NCI-H1694 (cell line): ENCODE measurements at regions not wholly inside any gene's neighbourhood (a gene's known extent, or its start where the extent isn't known, plus 50 kb on each side); places are given as distances from the start of the nearest gene placed in this dataset.

Source experiments
- DNase-seq: peaks from one replicate; lab custom pipeline; 2025; lab: John Stamatoyannopoulos, UW

GRCh38 chr5:107263387-107264018 lies 407.2 kb downstream of the EFNA5 start:
- no peak for DNase-seq

GRCh38 chr5:107257885-107258520 lies 412.7 kb downstream of the EFNA5 start:
- no peak for DNase-seq

DNA sequence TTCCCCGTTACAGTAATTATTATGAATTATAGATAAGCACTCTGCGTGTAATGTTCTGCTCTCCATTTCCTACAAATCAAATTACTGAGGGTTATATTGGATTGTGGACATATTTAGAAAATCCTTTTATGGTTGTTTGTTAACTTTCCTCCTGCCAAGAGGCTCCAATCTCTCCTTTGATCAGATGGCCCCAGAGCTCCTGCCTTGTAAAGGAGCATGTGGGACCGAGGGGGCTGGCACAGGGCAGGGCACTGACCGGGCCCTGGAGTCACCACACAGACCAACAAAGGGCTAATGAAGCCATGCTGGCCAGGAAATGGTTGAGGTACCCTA lies 415.9 kb downstream of the EFNA5 start:
- no peak for DNase-seq

- DNase-seq = no peak
These were observed 416.4 kb downstream of the EFNA5 start for GRCh38 chr5:107254214-107254901.

- no peak for DNase-seq
These were observed 417.5 kb downstream of the EFNA5 start for GRCh38 chr5:107253246-107253645.

DNA sequence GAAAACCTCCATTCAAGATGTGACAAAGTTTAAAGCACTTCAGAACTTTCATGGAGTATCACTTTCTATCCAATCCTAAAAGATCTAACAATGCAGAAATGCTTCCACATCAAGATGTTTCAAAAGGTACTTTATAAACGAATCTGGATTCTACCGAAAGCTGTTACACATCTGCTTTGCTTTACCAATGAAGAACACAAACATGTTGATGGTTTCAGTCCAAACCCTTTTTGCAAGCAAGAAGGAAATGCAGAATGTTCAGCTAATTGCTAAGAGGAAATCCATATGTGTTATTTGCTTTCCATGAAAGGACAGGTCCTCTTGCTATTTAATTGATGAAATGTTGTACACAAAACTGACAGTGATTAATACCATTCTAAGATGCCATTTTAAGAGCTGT lies 419.6 kb downstream of the EFNA5 start:
- DNase-seq = no peak

DNA sequence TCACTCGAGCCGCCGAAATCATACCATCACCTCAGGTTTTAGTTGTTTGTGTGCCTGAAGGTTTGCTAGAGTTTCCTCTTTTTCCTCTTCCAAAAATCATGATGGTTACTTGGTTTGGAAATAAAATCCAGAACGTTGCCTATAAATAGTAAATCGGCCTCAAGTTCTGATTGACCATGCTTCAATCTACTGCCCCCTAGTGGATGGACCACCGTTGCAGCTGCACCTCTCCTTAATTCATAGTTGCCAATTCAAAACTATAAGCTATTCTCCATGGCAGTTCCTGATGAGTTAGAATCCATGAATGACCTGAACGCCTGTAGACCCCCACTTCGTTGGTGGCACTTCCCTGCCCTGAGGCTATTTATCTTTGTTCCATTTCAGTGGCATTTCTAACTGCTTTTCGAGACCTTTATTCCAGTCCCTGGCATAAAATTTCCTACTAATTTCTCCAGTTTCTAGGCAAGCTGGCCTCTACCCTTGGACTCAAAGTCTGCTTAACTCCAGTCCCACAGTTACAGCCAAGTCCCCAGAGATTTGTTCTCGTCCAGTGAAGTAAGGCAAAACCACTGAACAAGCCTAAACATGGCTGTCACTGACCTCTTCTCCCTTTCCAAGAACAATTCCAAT lies 422.6 kb downstream of the EFNA5 start:
- peak; percentile 61 for DNase-seq

DNA sequence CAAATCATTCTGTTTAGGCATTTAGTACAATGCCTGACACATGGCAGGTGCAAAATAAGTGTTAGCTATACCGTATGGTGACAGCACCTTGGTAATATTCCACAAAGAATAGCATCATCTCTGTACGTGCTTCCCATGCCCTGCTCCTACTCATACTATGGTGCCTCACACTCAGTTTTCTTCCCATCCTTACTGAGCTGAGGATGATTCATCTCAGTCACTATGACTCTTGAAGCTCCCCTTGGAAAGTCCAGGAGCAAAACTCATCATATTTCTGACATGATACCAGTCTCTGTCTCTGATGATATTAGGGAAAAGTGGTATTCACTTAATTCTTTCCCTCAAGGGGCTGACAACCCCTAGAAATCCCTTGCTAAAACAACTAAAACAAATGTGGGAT lies 423.3 kb downstream of the EFNA5 start:
- no peak for DNase-seq

GRCh38 chr5:107243220-107243579 lies 427.5 kb downstream of the EFNA5 start:
- no peak for DNase-seq

DNA sequence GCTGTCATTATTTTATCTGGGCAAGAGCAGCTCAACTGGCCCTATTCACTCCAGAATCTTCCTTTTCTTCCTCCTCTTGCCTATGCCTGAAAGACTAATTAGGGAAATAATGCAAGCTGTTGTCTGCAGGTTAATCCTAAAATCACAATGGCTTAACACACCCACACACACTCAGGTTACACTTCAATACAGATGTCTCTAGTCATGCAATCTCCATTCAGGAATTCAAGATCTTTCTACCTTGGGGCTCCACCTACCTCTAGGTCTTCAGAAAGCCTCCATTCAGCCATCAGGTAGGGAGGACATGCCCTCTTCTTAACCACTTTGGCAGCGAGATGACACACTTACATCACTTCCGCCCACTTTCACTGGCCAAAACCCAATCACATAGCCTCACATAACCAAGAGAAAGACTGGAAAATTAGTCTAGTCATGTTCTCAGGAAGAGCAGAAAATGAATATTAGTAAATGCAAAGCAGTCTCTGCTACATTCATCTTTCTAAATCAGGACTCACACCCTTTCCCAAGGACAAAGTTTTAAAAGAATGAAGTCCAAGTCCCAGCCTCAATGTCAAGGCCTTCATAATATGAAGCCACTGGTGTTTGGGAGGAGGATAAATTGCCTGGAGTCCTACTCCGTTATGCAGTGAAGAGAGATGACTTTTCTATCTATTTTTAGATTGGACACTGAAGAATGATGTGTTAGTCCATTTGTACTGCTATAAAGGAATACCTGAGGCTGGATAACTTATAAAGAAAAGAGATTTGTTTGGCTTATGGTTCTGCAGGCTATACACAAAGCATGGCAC lies 428.1 kb downstream of the EFNA5 start:
- DNase-seq = no peak

DNA sequence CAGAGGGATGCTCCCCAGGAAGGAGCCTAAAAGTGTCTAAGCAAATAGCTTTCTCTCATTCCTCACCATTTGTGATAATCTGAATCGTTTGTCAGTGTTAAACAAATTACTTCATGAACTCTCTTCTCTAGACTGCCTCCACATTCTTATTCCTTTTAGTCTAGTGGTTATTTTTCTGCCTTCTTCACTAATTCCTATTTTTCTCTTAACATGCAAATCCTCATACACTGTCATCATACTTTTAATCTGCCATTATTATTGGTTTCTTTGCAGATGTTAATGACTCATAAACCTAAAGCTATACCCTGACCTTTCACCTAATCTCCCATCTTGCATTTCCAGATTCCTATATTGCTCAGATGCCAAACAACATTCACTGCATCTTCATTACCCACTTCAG lies 428.9 kb downstream of the EFNA5 start:
- DNase-seq = no peak

GRCh38 chr5:107235167-107235566 lies 435.6 kb downstream of the EFNA5 start:
- no peak for DNase-seq

GRCh38 chr5:107232788-107233187 lies 437.9 kb downstream of the EFNA5 start:
- DNase-seq = no peak

GRCh38 chr5:107232293-107232692 lies 438.4 kb downstream of the EFNA5 start:
- no peak for DNase-seq

- DNase-seq = no peak
These were observed 439.5 kb downstream of the EFNA5 start for GRCh38 chr5:107231191-107231590.

- DNase-seq = no peak
These were observed 440.4 kb downstream of the EFNA5 start for GRCh38 chr5:107230367-107230766.

DNA sequence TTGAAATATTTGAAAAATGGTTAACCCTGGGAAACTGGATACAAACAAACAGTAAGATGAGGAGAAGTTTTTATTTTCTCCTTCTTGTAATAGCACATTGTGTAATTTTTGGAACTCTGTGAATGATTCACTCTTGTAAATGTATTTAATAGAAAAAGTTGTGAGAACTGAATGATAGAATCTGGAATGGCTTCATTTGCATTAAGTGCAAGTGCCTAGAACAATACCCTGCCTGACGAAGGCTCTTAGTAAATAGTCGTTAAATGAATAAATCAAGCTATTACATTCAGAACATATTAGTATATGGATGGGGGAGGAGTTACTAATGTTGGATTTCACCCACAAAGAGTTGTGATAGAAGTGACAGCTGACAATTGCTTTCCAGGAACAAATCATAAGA lies 442.5 kb downstream of the EFNA5 start:
- DNase-seq = no peak

GRCh38 chr5:107224272-107224671 lies 446.5 kb downstream of the EFNA5 start:
- no peak for DNase-seq

- DNase-seq = no peak
These were observed 447.7 kb downstream of the EFNA5 start for GRCh38 chr5:107223066-107223465.

GRCh38 chr5:107219993-107220392 lies 450.7 kb downstream of the EFNA5 start:
- DNase-seq = no peak

DNA sequence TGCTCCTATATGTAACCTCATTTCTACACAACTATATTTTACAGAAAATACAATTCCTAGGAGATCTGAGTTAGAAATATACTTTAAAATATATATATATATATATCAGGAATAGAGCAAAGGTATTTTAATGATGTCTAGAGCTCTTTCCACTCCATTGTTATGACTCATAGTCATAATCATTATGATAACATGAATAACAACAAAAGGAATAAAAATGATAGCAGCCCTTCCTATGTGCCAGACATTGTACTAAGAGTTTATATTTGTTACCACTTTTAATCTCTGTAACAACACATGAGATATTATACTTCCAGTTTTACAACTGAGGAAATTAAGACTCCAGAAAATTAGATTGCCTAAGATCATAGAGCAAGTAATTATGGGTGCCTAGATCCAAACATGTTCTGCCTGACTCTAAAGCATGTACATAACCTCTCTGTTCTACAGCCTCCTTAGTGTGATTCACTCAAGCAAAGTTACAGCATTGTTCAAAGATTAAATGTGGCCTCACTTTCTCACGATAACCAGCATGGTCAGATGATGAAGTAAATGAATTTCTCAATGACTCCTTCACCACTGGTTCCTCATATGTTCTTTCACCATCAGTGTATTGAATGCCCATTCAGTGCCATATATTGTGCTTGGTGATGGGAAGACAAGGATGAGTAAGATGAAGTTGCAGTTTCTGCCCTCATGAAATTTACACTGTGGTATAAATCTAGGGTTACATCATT lies 452.1 kb downstream of the EFNA5 start:
- no peak for DNase-seq

- peak; percentile 57 for DNase-seq
These were observed 453.0 kb downstream of the EFNA5 start for GRCh38 chr5:107217721-107218130.
